ENCODE measurements at regions not wholly inside any gene's neighbourhood (a gene's known extent, or its start where the extent isn't known, plus 50 kb on each side); places are given as distances from the start of the nearest gene placed in this dataset.

DNA sequence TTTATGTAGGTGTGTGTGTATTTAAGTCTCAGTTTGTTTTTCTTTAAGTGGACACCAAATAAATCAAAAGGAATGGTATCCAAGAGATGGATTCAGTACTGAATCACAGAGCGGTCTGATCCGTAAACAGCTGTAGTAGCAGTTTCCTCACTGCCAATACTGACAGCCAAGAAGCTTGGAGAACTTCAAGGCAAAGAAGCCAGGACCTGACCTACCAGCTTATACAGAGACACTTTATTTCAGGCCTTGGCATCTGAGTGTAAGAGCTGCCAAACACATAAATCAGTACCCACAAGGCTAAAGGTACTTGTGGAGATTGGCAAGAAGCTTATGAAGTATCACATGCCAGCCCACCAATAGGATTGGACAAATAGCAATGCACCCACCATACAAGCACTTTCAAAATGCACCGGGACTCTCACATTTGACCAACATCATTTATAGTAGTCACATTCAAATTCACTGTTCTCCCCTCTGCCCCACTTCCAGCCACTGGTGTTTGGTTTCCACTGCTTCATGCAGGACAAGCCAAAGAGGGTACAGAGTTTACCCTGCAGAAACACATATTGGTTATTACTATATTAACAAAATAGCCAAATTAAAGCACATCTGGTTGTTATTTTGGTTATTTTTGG is 357.9 kb downstream of the KLF12 start:
- TF ChIP-seq, protein P1, sequence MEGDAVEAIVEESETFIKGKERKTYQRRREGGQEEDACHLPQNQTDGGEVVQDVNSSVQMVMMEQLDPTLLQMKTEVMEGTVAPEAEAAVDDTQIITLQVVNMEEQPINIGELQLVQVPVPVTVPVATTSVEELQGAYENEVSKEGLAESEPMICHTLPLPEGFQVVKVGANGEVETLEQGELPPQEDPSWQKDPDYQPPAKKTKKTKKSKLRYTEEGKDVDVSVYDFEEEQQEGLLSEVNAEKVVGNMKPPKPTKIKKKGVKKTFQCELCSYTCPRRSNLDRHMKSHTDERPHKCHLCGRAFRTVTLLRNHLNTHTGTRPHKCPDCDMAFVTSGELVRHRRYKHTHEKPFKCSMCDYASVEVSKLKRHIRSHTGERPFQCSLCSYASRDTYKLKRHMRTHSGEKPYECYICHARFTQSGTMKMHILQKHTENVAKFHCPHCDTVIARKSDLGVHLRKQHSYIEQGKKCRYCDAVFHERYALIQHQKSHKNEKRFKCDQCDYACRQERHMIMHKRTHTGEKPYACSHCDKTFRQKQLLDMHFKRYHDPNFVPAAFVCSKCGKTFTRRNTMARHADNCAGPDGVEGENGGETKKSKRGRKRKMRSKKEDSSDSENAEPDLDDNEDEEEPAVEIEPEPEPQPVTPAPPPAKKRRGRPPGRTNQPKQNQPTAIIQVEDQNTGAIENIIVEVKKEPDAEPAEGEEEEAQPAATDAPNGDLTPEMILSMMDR (conservative IDR thresholded peaks at IDR 0.05; ENCODE audit: low read depth, low read length), result no peak
- no peak for TF ChIP-seq EZH2phosphoT487 (IDR thresholded peaks at IDR 0.05; ENCODE audit: borderline replicate concordance, low read length)

Data from PC-3 (cell line).